Inflammatory macrophage treated with lipopolysaccharide for 4 hours (primary cell): ENCODE measurements at regions not wholly inside any gene's neighbourhood (a gene's known extent, or its start where the extent isn't known, plus 50 kb on each side); places are given as distances from the start of the nearest gene placed in this dataset.
A peak's percentile ranks its signal among the peaks of the same experiment; 100 is the strongest.

Experiments used
- DNase-seq: peaks from one replicate; pipeline ENCODE4 v3.0.0-alpha.2; 2020

DNA sequence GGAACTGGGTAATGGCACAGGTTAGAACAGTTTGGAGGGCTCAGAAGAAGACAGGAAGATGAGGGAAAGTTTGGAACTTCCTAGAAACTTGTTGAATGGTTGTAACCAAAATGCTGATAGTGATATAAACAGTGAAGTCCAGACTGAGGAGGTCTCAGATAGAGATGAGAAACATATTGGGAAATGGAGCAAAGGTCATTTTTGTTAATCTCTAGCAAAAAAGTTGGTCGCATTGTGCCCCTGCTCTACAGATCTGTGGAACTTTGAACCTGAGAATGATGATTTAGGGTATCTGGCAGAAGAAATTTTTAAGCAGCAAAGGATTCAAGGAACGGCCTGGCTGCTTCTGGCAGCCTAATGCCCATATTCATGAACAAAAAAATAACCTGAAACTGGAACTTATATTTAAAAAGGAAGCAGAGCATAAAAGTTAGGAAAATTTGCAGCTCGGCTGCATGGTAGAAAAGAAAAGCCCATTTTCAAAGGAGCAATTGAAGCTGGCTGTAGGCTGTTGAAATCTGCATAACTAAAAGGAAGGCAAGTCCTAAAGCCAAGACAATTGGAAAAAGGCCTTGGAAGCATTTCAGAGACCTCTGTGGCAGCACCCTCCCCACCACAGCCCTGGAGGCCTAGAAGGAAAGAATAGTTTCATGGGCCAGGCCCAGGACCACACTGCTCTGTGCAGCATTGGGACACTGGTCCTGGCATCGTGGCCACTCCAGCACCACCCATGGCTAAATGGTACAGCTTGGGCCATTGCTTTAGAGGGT is 182.6 kb upstream of the CD96 start:
- DNase-seq, result no peak

DNA sequence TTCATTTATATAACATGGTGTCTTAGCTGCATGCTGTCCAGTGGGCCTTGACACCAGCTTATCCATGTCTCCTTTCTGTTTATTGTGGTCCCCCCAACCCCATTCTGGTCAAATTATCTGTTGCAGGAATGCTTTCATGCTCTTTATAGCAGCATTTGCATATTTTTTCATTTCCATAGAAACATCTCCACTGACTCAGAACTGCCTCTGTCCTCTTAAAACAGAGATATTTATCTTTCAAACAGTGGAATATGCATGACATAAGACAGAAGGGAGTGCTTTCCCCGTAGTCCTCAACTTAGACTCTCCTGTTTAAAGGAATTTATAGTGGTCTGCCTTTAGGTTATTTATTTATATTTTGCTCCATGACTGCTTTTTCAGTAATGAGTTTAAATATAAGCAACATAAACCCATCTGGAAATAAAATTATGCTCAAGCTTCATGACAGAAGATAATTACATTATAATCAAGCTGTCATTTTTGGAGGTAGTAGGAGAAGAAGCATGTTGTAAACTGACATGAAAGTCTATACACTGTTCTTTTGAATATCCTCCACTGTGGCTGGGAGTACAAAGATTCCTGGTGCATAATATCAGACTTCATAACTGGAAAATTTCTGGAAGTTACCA is 179.5 kb upstream of the CD96 start:
- no peak for DNase-seq

DNA sequence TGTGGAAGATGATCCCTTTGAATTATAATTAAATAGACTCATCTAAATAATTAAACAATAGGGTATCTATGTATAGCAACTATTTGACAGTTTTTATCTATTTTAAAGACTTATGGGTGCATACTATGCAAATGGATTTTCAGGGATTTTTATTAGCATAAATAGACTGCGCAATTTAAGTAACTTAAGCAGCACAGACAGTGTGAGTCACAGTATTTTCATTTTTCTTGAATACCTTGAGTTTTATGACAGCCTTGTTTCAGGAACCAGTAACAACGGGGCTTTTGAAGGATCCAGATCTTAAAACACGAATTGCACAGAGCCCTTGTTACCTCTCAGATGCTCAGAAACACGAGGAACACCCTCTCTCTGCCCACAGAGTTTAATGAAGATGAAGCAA is 175.5 kb upstream of the CD96 start:
- DNase-seq, result no peak

DNA sequence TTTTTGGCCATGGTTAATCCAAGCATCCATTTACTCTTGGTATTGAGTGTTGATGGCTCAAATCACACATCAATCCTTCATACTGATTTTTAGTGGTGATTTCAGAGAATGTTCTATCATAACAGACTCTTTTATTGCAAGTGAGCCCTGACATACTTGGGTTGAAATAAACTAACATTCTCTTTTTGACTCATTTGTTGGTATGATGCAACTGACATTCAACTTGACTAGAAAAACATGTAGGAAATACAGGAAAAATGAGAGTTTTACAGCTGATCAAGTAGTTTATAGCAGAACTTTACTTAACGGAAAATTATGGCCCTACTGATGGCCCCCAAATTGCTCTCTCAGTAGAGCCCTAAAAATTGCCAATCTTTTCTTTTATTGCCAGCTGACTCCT is 173.9 kb upstream of the CD96 start:
- DNase-seq, result no peak

DNA sequence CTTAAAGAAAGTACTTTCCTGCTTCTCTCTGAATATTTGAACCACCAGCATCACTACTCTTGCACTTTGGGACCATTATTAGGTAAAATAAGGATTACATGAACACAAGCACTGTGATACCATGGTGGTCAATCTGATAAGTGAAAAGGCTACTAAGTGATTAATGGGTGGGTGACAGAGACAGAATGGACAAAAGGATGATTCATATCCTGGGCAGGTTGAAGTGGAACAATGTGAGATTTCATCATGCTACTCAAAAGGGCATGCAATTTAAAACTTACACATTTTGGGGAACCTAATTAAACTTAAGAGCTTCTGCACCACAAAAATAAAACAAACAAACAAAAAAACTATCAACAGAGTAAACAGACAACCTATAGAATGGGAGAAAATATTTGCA is 172.0 kb upstream of the CD96 start:
- DNase-seq, result no peak

DNA sequence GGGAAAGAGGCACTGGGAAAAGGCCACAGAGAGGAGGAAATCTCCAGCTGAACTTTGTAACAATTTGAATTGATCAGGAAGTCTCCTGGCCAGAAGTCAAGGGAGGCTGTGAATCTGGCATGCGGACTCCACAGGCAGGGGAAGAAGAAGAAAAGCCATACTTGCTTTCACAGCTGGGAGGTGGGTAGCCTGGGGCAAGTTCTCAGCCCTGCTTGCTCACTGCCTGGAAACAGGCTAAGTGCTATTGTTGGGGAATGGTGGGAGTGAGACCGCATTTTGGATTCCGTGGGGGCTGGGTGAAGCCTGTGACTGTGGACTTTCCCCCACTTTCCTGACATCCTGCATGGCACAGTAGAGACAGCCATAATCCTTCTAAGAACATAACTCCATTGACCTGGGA is 168.8 kb upstream of the CD96 start:
- DNase-seq, result no peak

DNA sequence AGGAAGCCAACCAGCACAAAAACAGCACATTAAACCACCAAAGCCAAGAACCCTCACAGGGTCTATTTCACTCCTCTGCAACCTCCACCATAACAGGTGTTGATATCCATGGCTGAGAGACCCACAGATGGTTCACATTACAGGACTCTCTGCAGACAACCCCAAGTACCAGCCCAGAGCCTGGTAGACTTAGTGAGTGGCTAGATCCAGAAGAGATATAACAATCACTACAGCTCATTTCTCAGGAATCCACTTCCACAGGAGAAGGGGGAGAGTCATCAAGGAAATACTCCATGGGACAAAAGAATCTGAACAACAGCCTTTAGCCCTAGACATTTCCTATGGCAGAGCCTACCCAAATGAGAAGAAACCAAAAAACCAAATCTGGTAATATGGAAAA is 168.1 kb upstream of the CD96 start:
- DNase-seq, result no peak

- DNase-seq, result no peak
Observed at GRCh38 chr3:111385971-111386495, 156.0 kb upstream of the CD96 start.

DNA sequence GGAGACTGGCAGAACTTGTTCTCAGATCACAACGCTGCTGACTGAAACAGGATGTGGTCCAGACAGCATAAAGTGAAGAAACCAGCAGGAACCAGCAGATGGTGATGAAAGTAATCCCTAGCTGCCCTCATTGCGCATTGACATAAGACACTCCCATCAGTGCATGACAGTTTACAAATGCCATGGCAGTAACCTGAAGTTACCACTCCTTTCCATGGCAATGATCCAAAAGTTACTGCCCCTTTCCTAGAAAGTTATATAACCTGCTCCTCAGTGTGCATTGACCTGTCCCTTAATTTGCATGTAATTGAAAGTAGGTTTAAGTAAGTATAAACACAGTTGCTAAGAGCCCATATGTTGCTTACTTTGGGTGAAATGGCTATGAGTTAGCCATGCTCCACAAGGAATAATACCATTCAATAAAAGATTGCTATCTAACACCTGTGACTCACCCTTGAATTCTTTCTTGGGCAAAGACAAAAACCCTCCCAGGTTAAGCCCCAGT is 149.1 kb upstream of the CD96 start:
- no peak for DNase-seq

GRCh38 chr3:111412656-111413055 is 129.3 kb upstream of the CD96 start:
- no peak for DNase-seq

DNA sequence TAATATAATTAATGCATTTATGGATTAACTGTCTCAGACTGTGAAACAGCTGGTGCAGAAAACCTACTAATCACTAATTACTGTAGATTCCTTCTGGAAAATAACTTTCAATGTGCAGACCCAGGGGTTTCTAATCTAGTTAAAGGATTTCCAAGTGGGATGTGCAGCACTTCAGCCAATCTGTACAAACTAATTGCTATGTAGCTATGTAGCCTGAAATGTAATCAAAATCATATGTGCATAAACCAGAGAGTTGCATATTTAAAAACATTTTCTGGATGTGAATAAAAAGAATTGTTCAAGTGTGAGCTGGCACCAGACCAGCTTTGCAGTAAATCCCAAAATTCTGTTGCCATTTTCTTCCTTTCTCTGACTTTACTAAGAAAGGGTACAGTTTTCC is 127.5 kb upstream of the CD96 start:
- no peak for DNase-seq

- no peak for DNase-seq
Observed at GRCh38 chr3:111415018-111415417, 127.0 kb upstream of the CD96 start.

GRCh38 chr3:111418391-111418790 is 123.6 kb upstream of the CD96 start:
- DNase-seq, result peak; percentile 1

DNA sequence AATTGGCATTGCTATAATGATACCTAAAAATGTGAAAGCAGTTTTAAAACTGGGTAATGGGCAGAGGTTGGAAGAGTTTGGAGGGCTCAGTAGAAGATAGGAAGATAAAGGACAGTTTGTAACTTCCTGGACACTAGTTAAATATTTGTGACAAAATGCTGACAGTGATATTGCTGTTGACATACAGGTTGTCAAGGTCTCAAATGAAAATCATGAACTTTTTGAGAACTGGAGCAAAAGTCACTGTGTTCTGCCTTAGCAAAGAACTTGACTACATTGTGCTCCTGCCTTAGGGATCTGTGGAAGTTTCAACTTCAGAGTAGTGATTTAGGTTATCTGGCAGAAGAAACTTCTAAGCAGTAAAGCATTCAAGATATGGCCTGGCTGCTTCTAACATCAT is 113.7 kb upstream of the CD96 start:
- DNase-seq, result no peak

DNA sequence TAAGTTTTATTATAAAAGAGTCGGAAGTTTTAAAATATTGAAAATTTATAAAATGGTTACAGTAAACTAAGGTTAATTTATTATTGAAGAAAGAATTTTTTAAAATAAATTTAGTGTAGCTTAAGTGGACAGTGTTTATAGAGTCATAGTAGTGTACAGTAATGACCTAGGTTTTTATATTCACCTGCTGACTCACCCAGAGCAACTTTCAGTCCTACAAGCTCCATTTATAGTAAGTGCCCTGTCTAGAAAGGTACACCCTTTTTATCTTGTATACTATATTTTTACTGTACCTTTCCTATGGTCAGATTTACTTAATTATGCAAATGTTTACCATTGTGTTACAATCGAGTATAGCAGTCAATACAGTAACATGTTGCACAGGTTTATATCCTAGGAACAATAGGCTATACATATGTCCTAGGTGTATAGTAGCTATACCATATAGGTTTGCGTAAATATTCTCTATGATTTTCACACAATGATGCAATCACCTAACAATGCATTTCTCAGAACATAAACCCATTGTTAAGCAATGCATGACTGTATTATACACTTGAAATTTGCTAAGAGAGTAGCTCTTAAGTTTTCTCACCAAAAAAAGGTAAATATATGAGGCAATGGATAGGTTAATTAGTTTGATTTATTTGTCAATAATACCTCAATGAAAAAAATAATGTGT is 106.9 kb upstream of the CD96 start:
- DNase-seq, result no peak

DNA sequence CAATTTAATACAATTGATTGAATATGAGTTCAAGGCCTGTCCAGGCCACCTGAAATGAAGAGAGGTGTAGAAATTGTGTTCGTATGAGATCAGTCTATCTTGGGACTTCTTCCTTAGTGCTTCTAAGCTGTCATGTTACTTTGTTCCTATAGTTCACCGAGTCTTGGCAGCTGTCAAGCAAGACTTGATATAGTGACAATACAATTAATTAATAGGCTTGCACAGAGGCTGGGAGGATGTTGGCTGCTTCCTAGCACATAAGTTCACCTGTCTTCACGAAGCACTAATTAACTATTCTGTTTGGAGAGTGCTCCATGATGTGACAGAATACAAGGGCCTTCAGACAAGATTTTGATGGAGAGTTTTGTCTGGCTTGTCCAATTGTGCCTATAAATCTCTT is 103.7 kb upstream of the CD96 start:
- DNase-seq, result no peak

DNA sequence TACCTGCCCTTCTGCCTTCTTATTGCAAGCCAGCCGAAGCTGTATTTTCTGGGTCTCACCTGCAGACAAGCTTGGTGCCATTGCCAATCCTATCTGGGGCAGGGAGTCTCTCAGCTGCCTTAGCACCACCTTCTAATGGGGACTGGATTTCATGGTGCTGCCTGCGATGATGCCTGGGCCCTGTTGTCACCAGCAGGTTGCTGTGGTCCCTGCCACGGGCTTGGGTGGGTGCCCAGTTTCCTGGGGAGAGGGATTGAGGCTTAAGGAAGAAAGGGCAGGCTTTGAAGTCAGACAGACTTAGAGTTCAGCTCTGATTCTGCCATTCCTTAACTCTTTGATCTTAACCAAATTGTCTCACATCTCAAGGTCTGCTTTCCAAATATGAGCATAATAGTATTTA is 87.4 kb upstream of the CD96 start:
- DNase-seq, result no peak

- DNase-seq, result no peak
Observed at GRCh38 chr3:111465081-111465670, 76.8 kb upstream of the CD96 start.

GRCh38 chr3:111470032-111470431 is 72.0 kb upstream of the CD96 start:
- no peak for DNase-seq

- DNase-seq, result no peak
Observed at GRCh38 chr3:111471831-111472230, 70.2 kb upstream of the CD96 start.

DNA sequence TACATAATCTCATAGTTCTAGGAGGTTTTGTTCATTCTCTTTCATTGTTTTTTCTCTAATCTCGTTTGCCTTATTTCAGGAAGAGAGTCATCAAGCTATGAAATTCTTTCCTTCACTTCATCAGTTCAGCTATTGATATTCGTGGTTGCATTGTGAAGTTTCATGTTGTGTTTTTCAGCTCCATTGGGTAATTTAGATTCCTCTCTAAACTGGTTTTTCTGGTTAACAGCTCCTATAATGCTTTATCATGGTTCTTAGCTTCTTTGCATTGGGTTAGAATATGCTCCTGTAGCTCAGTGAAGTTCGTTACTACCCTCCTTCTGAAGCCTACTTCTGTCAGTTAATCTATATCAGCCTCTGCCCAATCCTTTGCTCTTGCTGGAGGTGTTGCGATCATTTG is 69.4 kb upstream of the CD96 start:
- DNase-seq, result no peak

DNA sequence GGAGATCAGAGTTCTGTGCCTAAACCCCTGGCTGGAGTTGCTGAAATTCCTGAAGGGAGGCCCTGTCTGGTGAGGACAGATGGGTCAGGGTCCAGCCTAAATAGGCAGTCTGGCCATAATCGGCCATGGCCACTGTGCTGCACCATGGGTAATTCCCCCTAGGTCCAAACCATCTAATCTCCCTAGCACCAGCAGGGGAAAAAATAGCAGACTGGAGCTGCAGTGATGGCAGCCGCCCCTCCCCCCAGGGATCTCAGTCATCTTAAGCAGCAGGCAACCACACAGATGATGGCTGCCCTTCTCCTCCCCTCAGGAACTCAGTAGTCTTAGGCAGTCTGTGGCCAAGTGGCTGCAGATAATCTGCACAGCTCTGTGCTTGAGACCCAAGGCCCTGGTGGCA is 68.4 kb upstream of the CD96 start:
- DNase-seq, result no peak

DNA sequence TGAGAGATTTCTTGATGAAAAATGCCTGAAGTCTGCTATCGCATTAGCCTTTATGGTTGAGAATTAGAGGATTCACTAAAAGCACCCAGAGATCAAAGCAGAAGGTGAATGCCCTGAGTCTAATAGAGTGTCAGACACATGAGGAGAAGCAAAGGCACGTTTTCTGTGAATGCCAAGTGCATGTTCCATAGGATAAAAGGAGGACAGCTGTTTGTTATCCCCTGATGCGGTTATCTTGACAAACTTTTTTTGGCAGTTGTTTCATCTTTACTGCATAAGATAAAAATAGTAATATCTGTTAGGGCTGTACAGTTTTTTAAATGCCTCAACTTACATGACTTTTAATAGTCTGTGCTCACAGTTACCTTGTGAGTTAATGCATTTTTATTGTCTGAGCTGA is 65.3 kb upstream of the CD96 start:
- no peak for DNase-seq

DNA sequence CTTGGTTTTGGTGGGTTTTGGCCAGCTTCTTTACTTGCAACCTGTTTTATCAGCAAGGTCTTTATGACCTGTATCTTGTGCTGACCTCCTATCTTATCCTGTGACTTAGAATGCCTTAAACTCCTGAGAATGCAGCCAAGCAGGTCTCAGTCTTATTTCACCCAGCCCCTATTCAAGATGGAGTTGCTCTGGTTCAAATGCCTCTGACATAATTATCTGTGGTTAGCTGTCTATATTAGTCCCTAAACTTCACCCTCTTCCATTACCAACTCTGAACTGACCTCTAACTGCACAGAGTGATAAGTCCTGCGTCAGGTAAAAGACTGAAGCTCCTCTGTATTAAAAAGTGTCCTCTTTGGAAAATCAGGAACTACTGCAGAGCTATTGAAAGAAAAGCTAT is 61.9 kb upstream of the CD96 start:
- DNase-seq, result no peak
